Mucosa of gallbladder (tissue), 1 donor: ENCODE measurements at regions not wholly inside any gene's neighbourhood (a gene's known extent, or its start where the extent isn't known, plus 50 kb on each side); places are given as distances from the start of the nearest gene placed in this dataset.
"Not testable (repeated sequence)": the region's sequence is repeated elsewhere in the genome, so short reads cannot be mapped to it uniquely, and the experiment has no call there.

Experiments used
- DNase-seq: peaks from one replicate; pipeline ENCODE4 v3.0.0-alpha.2; 2020; ENCODE audit warnings: low spot score
- donor health status: DM: no; HTN: no; CAD: no.

DNA sequence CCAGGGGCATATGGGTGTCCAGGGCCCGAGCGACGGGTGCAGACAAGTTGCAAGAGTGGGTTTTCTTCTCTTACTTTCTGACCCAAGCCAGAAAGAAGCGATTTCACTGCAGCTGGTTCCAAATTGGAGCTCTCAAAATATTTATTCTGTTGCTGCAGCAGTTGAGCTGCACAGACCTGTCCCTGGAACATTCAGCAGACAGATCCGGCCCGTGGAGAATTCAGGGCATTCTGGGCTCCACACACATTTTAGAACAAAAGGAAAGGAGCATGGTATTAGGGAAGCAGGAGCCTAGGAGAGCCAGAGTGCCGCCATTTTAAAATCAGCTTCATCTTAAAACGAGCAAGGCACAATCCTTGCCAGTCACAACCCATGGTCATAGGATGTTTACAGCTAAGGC, 135.3 kb upstream of the TPM1 start:
- DNase-seq: no peak

DNA sequence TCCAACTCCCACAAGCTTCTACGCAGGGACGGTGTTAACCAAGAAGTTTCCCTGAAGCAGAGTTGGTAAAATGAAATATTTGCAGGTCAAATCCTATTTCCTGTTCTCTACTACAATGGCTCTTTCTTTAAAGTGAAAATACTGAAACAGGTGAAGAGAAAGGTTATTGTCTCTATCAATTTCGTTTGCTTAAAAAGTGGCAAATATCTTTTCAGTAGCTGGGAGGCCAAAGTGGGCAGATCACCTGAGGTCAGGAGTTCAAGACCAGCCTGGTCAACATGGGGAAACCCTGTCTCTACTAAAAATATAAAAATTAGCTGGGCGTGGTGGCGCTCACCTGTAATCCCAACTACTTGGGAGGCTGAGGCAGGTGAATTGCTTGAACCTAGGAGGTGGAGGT, 134.2 kb upstream of the TPM1 start:
- DNase-seq: not testable (repeated sequence)

DNA sequence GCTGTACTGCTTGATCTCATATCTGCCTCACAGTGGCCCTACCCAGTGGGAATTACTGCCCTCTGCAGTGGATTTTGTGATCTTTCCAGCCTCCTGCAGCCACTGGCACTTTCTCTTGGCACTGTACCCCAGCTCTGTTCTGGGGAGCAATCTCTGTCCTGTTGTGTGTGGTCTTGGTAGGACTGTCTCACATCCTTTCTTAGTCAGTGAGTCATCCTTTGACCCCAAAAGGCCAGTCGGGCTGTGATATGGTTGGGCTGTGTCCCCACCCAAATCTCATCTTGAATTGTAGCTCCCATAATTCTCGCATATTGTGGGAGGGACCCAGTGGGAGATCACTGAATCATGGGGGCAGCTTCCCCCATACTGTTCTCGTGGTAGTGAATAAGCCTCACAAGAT, 133.3 kb upstream of the TPM1 start:
- DNase-seq: no peak

DNA sequence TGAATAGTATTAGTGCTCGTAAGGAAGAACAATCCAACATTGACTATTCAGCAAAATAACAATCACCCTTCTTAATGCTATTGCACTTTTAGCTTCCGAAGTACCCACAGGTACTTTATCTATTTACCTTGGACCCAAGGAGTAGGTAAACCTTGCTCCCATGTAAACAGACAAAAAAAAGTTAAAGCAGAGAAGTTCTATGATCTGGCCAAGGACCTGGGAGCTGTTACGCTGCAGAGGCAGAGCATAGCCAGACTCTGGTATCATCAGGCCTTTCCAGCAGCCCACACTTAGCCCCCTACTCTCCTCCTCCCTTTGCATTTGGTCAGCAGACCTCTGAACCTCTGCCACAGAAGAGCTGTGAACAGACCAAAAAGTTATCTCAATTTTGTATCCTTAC, 130.3 kb upstream of the TPM1 start:
- no peak for DNase-seq

DNA sequence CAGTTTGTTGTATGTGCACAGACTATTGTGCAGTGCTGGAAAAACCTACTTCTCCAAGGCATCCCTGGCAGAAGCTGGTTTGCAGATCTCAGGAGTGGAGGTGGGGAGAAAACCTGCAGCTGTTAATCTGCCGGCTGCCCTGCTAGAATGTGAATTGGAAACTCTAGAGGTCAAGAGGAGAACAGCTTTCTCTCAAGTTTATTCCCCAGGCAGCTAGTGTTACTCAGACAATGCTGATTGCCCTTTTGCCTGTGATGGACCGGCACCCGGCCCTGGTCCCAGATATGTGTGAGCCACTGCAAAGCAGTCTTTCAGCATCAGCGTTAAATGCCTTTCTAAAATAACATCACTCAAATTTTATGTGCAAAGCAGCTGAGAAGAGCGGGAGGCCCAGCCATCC, 129.7 kb upstream of the TPM1 start:
- no peak for DNase-seq

DNA sequence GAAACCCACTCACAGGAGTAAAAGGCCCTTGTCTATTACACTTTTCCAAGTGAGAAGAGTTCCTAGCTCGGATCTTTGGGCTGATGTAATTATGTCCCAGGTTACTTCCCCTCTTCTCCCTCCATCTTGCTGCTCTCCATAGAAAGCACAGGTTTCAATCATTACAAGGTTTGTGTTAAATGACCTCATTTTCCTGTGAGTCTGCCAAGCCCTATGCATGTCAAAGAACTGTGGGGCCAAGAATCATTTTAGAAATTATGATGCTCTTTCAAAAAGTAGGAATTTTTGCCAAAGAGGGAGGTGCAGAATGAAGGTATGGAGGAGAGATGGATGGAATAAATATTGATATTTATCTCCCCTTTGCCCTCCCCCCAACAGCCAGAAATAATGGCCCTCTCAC, 129.3 kb upstream of the TPM1 start:
- DNase-seq: no peak

DNA sequence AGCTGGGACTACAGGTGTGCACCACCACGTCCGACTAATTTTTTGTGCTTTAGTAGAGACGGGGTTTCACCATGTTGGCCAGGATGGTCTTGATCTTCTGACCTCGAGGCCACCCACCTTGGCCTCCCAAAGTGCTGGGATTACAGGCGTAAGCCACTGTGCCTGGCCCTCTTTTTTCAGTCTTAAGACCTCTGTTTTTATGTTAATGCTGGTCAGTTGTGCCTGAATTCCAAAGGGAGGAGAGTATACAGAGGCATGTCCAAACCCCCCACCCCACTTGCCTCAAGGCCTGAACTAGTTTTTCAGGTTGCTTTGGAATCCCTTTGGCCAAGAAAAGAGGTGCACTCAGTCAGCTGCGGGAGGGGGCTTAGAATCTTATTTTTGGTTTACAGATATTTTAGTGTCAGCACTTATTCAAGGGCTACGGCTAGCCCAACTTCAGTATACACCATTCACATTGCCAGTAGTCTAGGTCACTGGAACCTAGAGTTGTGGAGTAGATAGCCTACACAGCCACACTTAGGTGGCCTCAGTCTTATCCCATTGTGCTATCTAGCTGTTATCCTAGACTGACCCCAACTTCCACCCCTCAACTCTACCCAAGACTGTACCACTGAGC, 128.0 kb upstream of the TPM1 start:
- DNase-seq: no peak

DNA sequence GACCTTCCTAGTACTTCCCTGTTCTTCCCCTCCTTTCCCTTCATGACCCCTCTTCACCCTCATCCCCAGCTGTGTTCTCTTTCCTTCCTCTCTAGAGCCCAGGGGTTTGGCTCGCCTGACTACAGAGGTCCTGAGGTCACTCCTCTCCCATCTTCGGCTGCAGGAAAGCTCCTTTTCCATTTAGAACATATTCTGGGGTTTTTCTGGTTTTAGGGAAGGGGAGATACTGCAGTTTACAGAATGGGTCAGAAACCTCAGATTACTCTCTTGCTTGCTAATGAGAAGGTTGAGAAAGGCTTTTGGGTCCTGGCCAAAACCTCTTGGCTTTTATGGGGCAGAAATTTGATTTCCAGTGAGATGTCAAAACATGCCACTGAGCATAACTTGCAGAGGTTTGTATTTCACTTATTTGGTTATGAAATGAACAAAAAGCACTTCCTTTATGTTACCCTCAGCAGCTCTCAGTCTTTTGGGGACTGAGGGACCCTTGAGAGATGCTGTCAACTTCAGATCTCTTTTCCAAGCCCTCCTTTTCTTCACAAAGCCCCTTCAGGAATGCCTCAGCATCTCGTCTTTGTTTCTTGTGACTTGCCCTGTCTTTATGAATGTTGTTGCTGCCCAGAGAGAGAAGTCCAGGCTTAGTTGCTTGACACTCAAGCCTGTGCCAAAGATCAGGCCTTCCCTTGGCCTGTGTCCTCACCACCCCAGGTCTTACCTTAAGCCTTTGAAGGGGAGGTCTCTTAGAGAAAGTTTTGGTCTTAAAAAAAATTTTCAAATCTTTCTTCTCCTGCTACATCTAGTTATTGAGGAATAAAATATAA, 121.7 kb upstream of the TPM1 start:
- no peak for DNase-seq

DNA sequence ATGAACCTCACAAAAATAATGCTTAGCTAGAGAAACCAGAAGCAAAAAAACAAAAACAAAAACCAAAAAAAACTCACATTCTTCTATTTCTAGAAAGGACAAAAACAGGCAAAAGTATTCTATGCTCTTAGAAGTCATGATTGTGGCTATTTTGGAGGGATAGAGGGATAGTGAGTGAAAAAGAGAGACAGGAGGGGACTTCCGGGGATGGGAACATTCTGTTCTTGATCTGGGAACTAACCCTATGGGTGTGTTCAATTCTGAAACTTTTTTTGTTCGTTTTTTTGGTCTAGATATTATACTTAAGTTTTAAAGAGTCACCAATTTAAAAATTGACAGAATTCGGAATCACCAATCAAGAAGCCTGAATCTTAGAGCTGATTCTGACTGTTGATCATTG, 120.0 kb upstream of the TPM1 start:
- DNase-seq: no peak

DNA sequence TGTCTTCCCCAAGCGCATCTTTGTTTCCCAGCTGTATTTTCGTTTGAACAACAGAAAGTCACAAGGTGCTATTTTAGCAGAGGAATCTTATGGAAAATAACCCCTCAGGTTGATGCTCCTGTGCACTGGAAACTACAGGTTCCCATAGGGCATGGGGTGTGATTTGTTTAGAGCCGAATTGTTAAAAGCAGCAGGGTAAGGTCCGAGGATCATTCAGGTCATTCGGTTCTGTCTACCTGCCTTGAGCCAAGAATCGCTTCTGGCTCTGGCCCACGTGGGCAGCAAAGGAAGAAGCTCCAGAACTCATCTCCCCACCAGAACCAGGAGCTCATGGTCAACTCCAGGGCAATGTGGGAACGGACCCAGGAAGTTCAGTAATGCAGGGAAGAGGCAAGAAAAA, 116.7 kb upstream of the TPM1 start:
- no peak for DNase-seq

DNA sequence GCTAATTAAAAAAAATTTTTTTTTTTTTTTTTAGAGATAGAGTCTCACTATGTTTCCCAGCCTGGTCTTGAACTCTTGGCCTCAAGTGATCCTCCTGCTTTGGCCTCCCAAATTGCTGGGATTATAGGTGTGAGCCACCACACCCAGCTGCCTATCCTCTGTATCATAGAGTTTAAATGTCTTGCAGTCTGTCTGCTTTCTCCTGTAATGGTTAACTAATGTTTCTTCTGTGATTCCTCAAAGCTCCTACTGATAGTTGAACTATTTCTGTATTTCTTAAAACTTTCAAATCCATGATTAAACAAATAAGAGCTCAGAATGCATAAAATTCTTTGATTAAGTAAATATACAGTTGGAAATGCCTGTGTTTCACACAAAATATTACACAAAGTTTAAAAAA, 115.4 kb upstream of the TPM1 start:
- no peak for DNase-seq

DNA sequence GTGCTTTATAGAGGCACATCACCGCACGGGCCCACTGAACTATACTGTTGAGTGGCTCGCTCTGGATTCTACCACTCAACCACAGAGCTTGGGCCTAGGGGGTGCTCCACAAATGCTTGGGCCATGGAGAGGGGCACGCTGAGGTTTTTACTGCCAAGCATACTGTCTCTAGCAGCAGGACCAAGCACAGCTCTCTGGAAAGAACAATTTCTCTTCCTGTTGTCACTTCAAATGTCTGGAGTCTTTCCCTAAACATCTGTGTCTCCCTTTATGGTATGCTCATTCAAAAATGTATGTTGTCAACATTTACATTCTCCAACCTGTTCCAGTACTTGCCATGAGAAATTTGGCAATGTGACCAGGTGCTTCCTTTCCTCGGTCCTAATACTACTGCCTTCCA, 114.7 kb upstream of the TPM1 start:
- no peak for DNase-seq

DNA sequence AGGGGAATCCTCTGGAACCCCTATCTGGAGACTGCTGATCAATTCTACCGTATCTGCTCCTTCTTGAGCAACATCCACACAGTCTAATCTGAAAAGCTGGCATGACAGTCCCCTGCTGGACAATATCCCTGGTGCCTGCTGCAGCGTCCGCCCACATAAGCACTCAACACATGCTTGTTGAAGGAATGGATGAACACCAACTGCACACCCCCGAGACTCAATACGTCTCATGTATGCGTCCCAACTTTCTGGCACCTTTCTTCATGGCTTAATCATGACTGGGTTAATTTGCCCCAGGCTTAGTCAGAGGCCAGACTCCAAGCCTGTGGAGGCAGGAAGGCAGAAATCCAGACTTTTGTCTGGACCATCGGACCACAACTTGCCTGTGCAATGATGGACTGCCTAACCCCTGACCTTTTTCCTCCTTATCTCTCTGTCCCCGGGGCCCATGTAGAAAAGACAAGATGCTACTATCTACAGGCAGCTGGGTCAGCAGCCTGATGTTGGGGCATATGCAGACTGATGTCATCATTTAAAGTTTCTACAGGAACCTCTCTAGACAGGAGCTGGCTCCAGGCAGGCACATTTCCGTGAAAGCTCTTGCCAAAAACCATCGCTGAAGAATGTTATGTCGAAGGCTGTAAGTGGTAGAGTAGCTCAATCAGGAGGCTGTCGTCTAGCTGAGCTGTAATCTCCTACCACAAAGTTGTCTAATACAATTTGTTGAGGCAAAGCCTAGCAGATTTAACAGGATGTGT, 114.1 kb upstream of the TPM1 start:
- no peak for DNase-seq

DNA sequence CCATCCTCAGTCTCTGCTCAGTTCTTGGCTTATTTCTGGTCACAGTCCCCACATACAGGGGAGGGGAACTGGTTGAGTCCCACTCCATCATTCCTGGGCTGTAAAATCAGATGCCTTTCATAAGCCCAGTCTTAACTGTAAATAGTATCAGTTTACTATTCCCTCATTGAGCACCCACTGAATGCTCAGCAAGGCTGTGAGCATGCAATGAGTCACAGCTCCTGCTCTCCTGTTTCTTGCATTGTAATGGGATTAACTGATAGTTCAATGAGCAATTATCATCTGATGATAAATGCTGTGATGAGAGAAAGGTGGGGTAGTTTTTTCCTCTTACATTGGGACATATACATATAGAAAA, 113.6 kb upstream of the TPM1 start:
- DNase-seq: no peak

DNA sequence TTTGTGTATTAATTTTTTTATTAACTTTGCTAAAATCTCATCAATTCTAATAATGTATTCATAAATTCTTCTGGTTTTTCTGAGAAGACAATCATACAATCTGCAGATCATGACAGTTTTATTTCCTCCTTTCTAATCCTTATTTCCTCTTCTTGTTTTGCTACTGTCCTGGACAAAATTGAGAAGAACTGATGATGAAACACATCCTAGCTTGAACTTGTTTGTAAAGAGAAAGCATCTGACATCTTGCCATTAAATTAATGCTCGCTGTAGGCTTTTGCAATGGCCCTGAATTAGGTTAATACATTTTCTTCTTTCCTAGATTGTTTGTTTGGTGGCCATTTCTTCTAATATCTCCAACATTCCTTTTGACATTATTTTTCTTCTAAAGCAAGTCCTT, 110.9 kb upstream of the TPM1 start:
- DNase-seq: no peak

DNA sequence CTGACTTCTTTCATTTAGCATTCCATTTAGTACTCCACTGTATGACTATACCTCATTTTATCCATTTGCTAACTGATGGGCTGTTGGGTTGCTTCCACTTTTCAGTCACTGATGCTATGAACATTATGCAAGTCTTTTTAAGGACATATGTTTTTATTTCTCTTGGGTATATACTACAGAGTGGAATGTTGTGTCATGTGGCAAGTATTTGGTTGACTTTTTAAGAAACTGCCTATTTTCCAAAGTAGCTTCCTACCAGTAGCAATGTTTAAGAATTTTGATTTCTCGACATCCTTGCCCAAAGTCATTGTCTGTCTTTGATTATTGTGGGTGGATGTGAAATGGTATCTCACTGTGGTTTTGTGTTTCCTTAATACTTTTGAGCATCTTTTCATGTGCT, 110.1 kb upstream of the TPM1 start:
- no peak for DNase-seq

DNA sequence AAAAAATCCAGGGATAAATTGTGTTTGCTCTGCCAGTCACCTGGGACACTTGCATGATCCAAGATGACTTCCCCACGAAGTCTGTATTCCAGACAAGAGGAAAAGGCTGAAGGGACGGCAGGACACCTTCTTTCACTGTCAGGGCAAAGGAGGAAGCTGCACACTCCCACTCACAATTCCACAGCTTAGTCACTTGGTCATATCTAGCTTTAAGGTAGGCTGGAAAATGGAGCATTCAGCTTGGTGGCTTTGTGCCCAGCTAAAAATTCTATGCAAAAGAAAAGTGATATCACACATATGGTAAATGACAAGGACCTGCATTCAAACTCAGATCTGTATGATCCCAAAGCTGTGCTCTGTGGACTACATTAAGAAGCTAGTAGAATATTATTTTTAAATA, 109.2 kb upstream of the TPM1 start:
- no peak for DNase-seq

DNA sequence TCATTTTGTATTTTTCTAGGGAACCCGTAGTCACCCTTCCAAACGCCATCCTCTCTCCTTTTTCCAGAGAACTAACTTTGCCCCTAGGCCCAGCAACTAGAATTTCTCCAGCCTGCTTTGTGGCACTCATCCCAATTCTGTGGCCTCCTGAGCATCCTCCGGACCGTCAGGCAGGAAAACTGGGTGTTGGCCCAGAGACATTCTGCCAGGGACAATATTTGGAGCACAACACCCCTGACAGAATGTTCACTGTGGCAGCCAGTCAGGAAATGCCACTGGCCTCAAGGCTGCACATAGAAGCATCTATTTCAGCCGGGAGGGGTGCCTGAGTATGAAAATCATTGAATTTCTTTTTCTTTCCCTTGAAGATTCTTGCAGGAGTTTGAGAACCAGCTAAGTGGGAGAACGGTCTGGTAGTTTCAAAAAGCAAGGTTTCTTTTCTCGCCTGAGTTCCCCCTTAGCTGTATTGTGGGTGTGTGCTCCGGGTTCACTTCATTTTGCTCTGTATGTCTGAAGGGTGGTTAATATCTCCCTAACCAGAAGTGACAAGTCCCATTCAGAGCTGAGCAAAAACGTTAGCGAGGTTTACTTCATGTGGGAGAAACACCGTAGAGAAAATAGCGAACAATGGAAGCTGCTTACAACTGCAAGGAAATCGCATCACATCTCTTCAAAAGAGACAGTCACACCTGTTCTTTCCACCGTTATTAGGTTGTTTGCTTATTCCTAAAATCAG, 108.1 kb upstream of the TPM1 start:
- DNase-seq: no peak

DNA sequence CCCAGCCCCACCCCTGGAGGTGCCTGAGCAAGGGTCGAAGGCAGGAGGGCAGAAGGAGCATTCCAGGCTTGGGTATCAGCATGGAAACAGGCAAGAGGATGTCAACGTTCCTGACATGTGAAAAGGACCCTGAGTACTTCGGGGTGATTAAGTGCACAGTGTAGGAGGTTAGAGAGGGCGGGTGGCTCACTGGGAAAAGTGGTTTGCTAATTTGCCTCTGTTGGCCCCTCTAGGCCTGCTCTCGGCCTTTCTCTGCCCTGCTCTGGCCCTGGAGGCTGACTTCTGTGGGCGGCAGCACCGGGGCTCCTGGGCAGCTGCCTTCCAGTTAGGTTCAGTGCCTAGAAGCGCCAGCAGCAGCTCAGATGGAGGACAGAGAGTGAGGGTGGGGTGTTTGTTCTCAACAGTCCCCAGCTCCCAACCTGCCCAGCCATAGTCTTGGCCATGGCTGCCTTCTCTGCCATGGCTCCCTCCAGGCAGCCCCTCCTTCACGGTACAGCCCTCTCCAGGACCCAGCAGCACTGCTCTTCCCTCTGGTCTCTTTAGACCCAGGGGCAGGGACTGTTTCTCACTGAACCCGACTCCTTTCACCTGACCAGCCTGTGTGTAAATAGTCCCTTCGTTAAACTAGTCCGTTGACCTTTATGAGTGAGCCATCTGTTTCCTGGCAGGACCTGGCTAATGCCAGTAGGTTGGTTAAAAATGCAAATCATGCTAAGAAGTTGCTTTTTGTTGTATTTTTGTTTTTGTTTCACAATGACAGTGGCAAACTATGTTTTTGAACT, 107.1 kb upstream of the TPM1 start:
- peak; percentile 28 for DNase-seq

DNA sequence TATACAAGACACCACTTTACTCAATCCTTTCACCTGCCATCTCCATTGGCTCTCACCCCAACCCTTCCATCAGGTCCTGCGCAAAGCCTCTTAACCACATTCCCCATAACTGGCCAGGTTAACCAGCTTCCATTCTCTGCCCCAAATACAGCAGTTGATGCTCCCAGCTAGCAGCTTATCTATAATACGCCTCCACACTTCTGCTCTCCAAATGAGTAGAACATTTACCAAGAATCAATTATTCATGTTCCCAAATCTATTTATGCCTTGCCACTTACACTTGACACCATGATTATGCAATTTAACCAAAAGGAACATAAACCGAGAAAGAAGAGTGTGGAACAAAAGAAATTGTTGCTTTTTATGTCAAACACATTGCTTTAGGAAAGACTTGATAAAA, 103.7 kb upstream of the TPM1 start:
- DNase-seq: no peak

DNA sequence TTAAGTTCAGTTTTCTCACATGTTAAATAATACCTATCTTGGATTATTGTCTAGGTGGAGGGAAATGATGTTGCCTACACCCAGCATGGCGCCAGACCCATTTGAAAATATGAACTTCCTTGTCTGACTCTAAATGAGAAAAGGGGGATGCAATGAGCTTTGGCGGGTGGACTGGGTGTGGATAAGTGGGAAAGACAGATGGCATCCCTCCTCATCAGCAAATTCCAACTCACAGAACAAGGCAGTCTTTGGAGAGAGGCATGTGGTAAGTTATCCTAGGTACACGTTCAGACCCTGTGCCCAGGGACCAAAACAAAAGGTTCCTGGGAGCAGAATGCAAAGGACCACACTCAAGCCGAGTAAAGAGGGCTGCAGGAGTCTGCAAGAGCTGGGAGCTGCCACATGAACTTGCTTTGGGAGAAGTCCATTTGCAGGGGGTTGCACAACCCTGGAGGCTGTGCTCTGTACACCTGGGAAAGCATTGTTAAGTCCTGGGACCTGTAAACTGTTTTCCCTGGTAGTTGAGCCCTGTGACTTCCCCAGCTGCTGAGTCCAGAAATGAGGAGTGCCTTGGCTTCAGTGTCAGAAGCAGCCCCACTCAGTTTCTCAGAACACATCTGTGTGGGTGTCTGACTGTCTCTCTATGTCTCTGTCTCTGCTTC, 102.3 kb upstream of the TPM1 start:
- no peak for DNase-seq
